Activated T-helper 1 cell treated with anti-CD3 and anti-CD28 coated beads, Interleukin-12 subunit alpha, Interleukin-12 subunit beta, Interleukin-2, Interleukin-4 antibody, amounts not matched to agents 30 ng/mL and 10 ng/mL and 1 ng/mL, durations not matched to agents 14 hours and 24 hours and 36 hours (primary cell): ENCODE measurements at regions not wholly inside any gene's neighbourhood (a gene's known extent, or its start where the extent isn't known, plus 50 kb on each side); places are given as distances from the start of the nearest gene placed in this dataset.

ENCODE experiments used
- DNase-seq: peaks from one replicate; pipeline ENCODE4 v3.0.0; 2021; ENCODE audit warnings: low spot score
- H3K27ac Mint-ChIP-seq: one replicate; pipeline ENCODE4 v1.8.0; 2021; ENCODE audit warnings: mild to moderate bottlenecking, mixed read lengths
- H3K27me3 Mint-ChIP-seq: one replicate; pipeline ENCODE4 v1.8.0; 2022; ENCODE audit warnings: mild to moderate bottlenecking, moderate library complexity, mixed read lengths; ENCODE audit not compliant: insufficient read depth
- H3K36me3 Mint-ChIP-seq: one replicate; pipeline ENCODE4 v1.8.0; 2021; ENCODE audit warnings: low read depth, mixed read lengths
- H3K4me1 Mint-ChIP-seq: one replicate; pipeline ENCODE4 v1.8.0; 2021; ENCODE audit warnings: low read depth, mixed read lengths
- H3K4me3 Mint-ChIP-seq: one replicate; pipeline ENCODE4 v1.8.0; 2021; ENCODE audit warnings: mild to moderate bottlenecking, moderate library complexity, mixed read lengths
- H3K9me3 Mint-ChIP-seq: one replicate; pipeline ENCODE4 v1.8.0; 2021; ENCODE audit warnings: mixed read lengths
- intact Hi-C: fragments of 100-400 bp; cut with micrococcal nuclease; formaldehyde crosslinking; loops from one replicate; pipeline ENCODE4 v1.15.1; 2024

- Mint-ChIP-seq H3K4me1 (no peaks in the 10 kb centered on the region), H3K36me3 (no peaks in the 10 kb centered on the region), H3K27ac (no peak overlapping the region), H3K9me3 (no peaks in the 10 kb centered on the region), H3K27me3 (no peaks in the 10 kb centered on the region), H3K4me3 (no peak overlapping the region)
- no peak for DNase-seq
- intact Hi-C loops = no loop called here
Measured at GRCh38 chr16:72511171-72511570, 339.2 kb upstream of the PMFBP1 start.

GRCh38 chr16:72508191-72508590 is 336.2 kb upstream of the PMFBP1 start:
- Mint-ChIP-seq H3K36me3 (no peaks in the 10 kb centered on the region), H3K4me3 (no peak overlapping the region), H3K9me3 (no peaks in the 10 kb centered on the region), H3K27me3 (no peaks in the 10 kb centered on the region), H3K4me1 (no peaks in the 10 kb centered on the region), H3K27ac (no peak overlapping the region)
- DNase-seq = no peak
- intact Hi-C loops = loop anchor here (10.0 kb wide), 1 partner anchor 277 kb away; no protein-coding TSS in a partner anchor

GRCh38 chr16:72502594-72503005 is 330.6 kb upstream of the PMFBP1 start:
- DNase-seq = no peak
- no peak overlapping the region for H3K27ac Mint-ChIP-seq
- intact Hi-C loops = loop anchor here (5.0 to 10.0 kb wide), 2 partner anchors 282 to 355 kb away; no protein-coding TSS in a partner anchor
- no peaks in the 10 kb centered on the region for H3K9me3 Mint-ChIP-seq
- no peaks in the 10 kb centered on the region for H3K27me3 Mint-ChIP-seq
- no peak overlapping the region for H3K4me3 Mint-ChIP-seq
- no peaks in the 10 kb centered on the region for H3K36me3 Mint-ChIP-seq
- H3K4me1 Mint-ChIP-seq = no peaks in the 10 kb centered on the region

- no peak overlapping the region for H3K4me3 Mint-ChIP-seq
- no peak for DNase-seq
- H3K27ac Mint-ChIP-seq = no peak overlapping the region
- no peaks in the 10 kb centered on the region for H3K4me1 Mint-ChIP-seq
- H3K27me3 Mint-ChIP-seq = no peaks in the 10 kb centered on the region
- H3K36me3 Mint-ChIP-seq = no peaks in the 10 kb centered on the region
- no peaks in the 10 kb centered on the region for H3K9me3 Mint-ChIP-seq
- intact Hi-C loops = loop anchor here (5.0 to 10.0 kb wide), 2 partner anchors 283 to 355 kb away; no protein-coding TSS in a partner anchor
Measured at GRCh38 chr16:72501739-72502593, 330.0 kb upstream of the PMFBP1 start.

- no peaks in the 10 kb centered on the region for H3K27me3 Mint-ChIP-seq
- no peak for DNase-seq
- no peak overlapping the region for H3K4me3 Mint-ChIP-seq
- no peaks in the 10 kb centered on the region for H3K4me1 Mint-ChIP-seq
- H3K9me3 Mint-ChIP-seq = no peaks in the 10 kb centered on the region
- H3K27ac Mint-ChIP-seq = no peak overlapping the region
- H3K36me3 Mint-ChIP-seq = no peaks in the 10 kb centered on the region
- intact Hi-C loops = loop anchor here (5.0 to 10.0 kb wide), 2 partner anchors 284 to 357 kb away; no protein-coding TSS in a partner anchor
Measured at GRCh38 chr16:72500545-72500944, 328.6 kb upstream of the PMFBP1 start.

- Mint-ChIP-seq H3K36me3 (no peaks in the 10 kb centered on the region), H3K4me1 (no peaks in the 10 kb centered on the region), H3K4me3 (no peak overlapping the region), H3K9me3 (no peaks in the 10 kb centered on the region), H3K27me3 (no peaks in the 10 kb centered on the region), H3K27ac (no peak overlapping the region)
- intact Hi-C loops = no loop called here
- DNase-seq = no peak
Measured at GRCh38 chr16:72493716-72494415, 321.9 kb upstream of the PMFBP1 start.

- intact Hi-C loops = no loop called here
- Mint-ChIP-seq H3K4me3 (no peak overlapping the region), H3K27ac (no peak overlapping the region), H3K4me1 (peaks cover 14% of the 10 kb centered on the region), H3K27me3 (no peaks in the 10 kb centered on the region), H3K36me3 (no peaks in the 10 kb centered on the region), H3K9me3 (no peaks in the 10 kb centered on the region)
- no peak for DNase-seq
Measured at GRCh38 chr16:72487283-72487682, 315.3 kb upstream of the PMFBP1 start.

GRCh38 chr16:72482695-72483094 is 310.7 kb upstream of the PMFBP1 start:
- no peak overlapping the region for H3K4me3 Mint-ChIP-seq
- intact Hi-C loops = no loop called here
- H3K36me3 Mint-ChIP-seq = peaks cover 2% of the 10 kb centered on the region
- H3K27ac Mint-ChIP-seq = peak overlapping the region; percentile 28
- no peaks in the 10 kb centered on the region for H3K9me3 Mint-ChIP-seq
- peaks cover 29% of the 10 kb centered on the region for H3K4me1 Mint-ChIP-seq
- DNase-seq = no peak
- no peaks in the 10 kb centered on the region for H3K27me3 Mint-ChIP-seq

- no peaks in the 10 kb centered on the region for H3K9me3 Mint-ChIP-seq
- intact Hi-C loops = no loop called here
- H3K4me3 Mint-ChIP-seq = no peak overlapping the region
- peaks cover 29% of the 10 kb centered on the region for H3K4me1 Mint-ChIP-seq
- H3K36me3 Mint-ChIP-seq = peaks cover 2% of the 10 kb centered on the region
- no peak for DNase-seq
- H3K27ac Mint-ChIP-seq = no peak overlapping the region
- H3K27me3 Mint-ChIP-seq = no peaks in the 10 kb centered on the region
Measured at GRCh38 chr16:72481419-72481818, 309.5 kb upstream of the PMFBP1 start.

- Mint-ChIP-seq H3K27me3 (no peaks in the 10 kb centered on the region), H3K36me3 (peaks cover 2% of the 10 kb centered on the region), H3K9me3 (no peaks in the 10 kb centered on the region), H3K4me1 (peaks cover 29% of the 10 kb centered on the region), H3K27ac (no peak overlapping the region), H3K4me3 (no peak overlapping the region)
- no peak for DNase-seq
- intact Hi-C loops = no loop called here
Measured at GRCh38 chr16:72480911-72481310, 309.0 kb upstream of the PMFBP1 start.

GRCh38 chr16:72475688-72476087 is 303.7 kb upstream of the PMFBP1 start:
- H3K4me3 Mint-ChIP-seq = no peak overlapping the region
- no peak for DNase-seq
- peaks cover 2% of the 10 kb centered on the region for H3K36me3 Mint-ChIP-seq
- H3K27me3 Mint-ChIP-seq = no peaks in the 10 kb centered on the region
- H3K4me1 Mint-ChIP-seq = peaks cover 23% of the 10 kb centered on the region
- H3K27ac Mint-ChIP-seq = no peak overlapping the region
- H3K9me3 Mint-ChIP-seq = no peaks in the 10 kb centered on the region
- intact Hi-C loops = loop anchor here (2.0 to 10.0 kb wide), 4 partner anchors 189 to 579 kb away; partner anchors contain the start of gene DHODH

- no peaks in the 10 kb centered on the region for H3K27me3 Mint-ChIP-seq
- peak overlapping the region; percentile 46 for H3K27ac Mint-ChIP-seq
- DNase-seq = no peak
- H3K4me3 Mint-ChIP-seq = no peak overlapping the region
- no peaks in the 10 kb centered on the region for H3K9me3 Mint-ChIP-seq
- H3K36me3 Mint-ChIP-seq = peaks cover 2% of the 10 kb centered on the region
- H3K4me1 Mint-ChIP-seq = peaks cover 20% of the 10 kb centered on the region
- intact Hi-C loops = loop anchor here (2.0 to 10.0 kb wide), 4 partner anchors 190 to 580 kb away; partner anchors contain the start of gene DHODH
Measured at GRCh38 chr16:72474501-72475123, 302.7 kb upstream of the PMFBP1 start.
